Mucosa of descending colon (tissue), 3 donors: ENCODE measurements at regions not wholly inside any gene's neighbourhood (a gene's known extent, or its start where the extent isn't known, plus 50 kb on each side); places are given as distances from the start of the nearest gene placed in this dataset.
"Not testable (repeated sequence)": the region's sequence is repeated elsewhere in the genome, so short reads cannot be mapped to it uniquely, and the experiment has no call there.

Experiments used
- ATAC-seq: fragments of 200-7000 bp; cut with Tn5 transposase; one replicate; pipeline ENCODE4 v1.9.1; 2020; ENCODE audit warnings: mild to moderate bottlenecking, moderate library complexity
- DNase-seq, 3 donors: peaks; one replicate each; pipeline ENCODE4 v3.0.0-alpha.2; 2020
- H3K36me3 ChIP-seq: fragments of 200-600 bp; one replicate; pipeline ENCODE4 v1.8.0; 2021; ENCODE audit warnings: low read depth, mild to moderate bottlenecking
- H3K4me1 ChIP-seq: fragments of 200-600 bp; one replicate; pipeline ENCODE4 v1.8.0; 2021; ENCODE audit warnings: low read depth, mild to moderate bottlenecking
- H3K4me3 ChIP-seq: fragments of 200-600 bp; one replicate; pipeline ENCODE4 v1.8.0; 2021; ENCODE audit warnings: mild to moderate bottlenecking
- H3K9me3 ChIP-seq: fragments of 200-600 bp; one replicate; pipeline ENCODE4 v1.8.0; 2021; ENCODE audit warnings: mild to moderate bottlenecking
- CTCF ChIP-seq: fragments of 200-600 bp; IDR thresholded peaks from one replicate; pipeline ENCODE4 v1.8.0; 2022; ENCODE audit warnings: antibody characterized with exemption, mild to moderate bottlenecking
- intact Hi-C, 2 donors: fragments of 100-400 bp; cut with DNase I in 1 of 2; cut with micrococcal nuclease in 1 of 2; formaldehyde crosslinking; loops; one replicate each; pipeline versions ENCODE4 v1.11.0 to v1.11.1; 2022; cut with DNase I, micrococcal nuclease
- donor health status: DM: no; HTN: no; CAD: no; lungs with moderate emphysema.
- donor health status: DM: no; HTN: no; CAD: no.
- donor health status: DM: no; HTN: yes; CAD: no.

- no peak overlapping the region for H3K4me3 ChIP-seq
- no peaks in the 10 kb centered on the region for H3K36me3 ChIP-seq
- TF ChIP-seq CTCF, result no peak
- no peak for ATAC-seq
- H3K9me3 ChIP-seq, result peaks cover 6% of the 10 kb centered on the region
- H3K4me1 ChIP-seq, result no peaks in the 10 kb centered on the region
- intact Hi-C loops, result no loop called here
- DNase-seq, result no peak
These were observed 161.2 kb upstream of the THBS1 start for GRCh38 chr15:39419651-39420050.

- H3K4me1 ChIP-seq, H3K4me3 ChIP-seq, intact Hi-C loops, H3K36me3 ChIP-seq, H3K9me3 ChIP-seq, ATAC-seq: not testable (repeated sequence)
- DNase-seq, result peak in 2 of 3 donors; percentile 49 to 54
These were observed 160.6 kb upstream of the THBS1 start for GRCh38 chr15:39420123-39420852.

- intact Hi-C loops, ATAC-seq: not testable (repeated sequence)
These were observed 160.1 kb upstream of the THBS1 start for GRCh38 chr15:39420853-39421192.

GRCh38 chr15:39426552-39427532, 154.0 kb upstream of the THBS1 start:
- Histone ChIP-seq H3K36me3 (no peaks in the 10 kb centered on the region), H3K4me1 (no peaks in the 10 kb centered on the region), H3K9me3 (no peaks in the 10 kb centered on the region), H3K4me3 (no peak overlapping the region)
- ATAC-seq (peak; percentile 74), DNase-seq (peak; percentile 34 to 71 (median 36))
- intact Hi-C loops, result no loop called here
- no peak for TF ChIP-seq CTCF

More at GRCh38 chr15:39420853-39421192, 160.1 kb upstream of the THBS1 start:
- H3K36me3 ChIP-seq, H3K9me3 ChIP-seq, H3K4me1 ChIP-seq, DNase-seq, H3K4me3 ChIP-seq: not testable (repeated sequence)

- DNase-seq, result no peak
- Histone ChIP-seq H3K36me3 (no peaks in the 10 kb centered on the region), H3K4me3 (no peak overlapping the region), H3K9me3 (no peaks in the 10 kb centered on the region), H3K4me1 (no peaks in the 10 kb centered on the region)
- TF ChIP-seq CTCF, result no peak
- ATAC-seq, result peak; percentile 30
- intact Hi-C loops, result no loop called here
These were observed 153.2 kb upstream of the THBS1 start for GRCh38 chr15:39427705-39428104.

- DNase-seq (no peak), ATAC-seq (peak; percentile 26)
- Histone ChIP-seq H3K36me3 (no peaks in the 10 kb centered on the region), H3K9me3 (no peaks in the 10 kb centered on the region), H3K4me1 (no peaks in the 10 kb centered on the region), H3K4me3 (no peak overlapping the region)
- no peak for TF ChIP-seq CTCF
- intact Hi-C loops, result no loop called here
These were observed 151.0 kb upstream of the THBS1 start for GRCh38 chr15:39429898-39430357.
